Rectal smooth muscle tissue (tissue), 1 donor: ENCODE measurements at regions not wholly inside any gene's neighbourhood (a gene's known extent, or its start where the extent isn't known, plus 50 kb on each side); places are given as distances from the start of the nearest gene placed in this dataset.

ENCODE experiments used
- H3K27ac ChIP-seq: one replicate; pipeline ENCODE4 v1.7.0; 2013; ENCODE audit warnings: low read depth, low read length, inconsistent platforms
- H3K27me3 ChIP-seq: one replicate; pipeline ENCODE4 v1.7.0; 2013; ENCODE audit warnings: low read length; ENCODE audit not compliant: control insufficient read depth, insufficient read depth
- H3K36me3 ChIP-seq: one replicate; pipeline ENCODE4 v1.7.0; 2013; ENCODE audit warnings: low read length; ENCODE audit not compliant: control insufficient read depth, insufficient read depth
- H3K4me1 ChIP-seq: one replicate; pipeline ENCODE4 v1.7.0; 2013; ENCODE audit warnings: low read length; ENCODE audit not compliant: control insufficient read depth, insufficient read depth
- H3K4me3 ChIP-seq: one replicate; pipeline ENCODE4 v1.7.0; 2013; ENCODE audit warnings: low read length
- H3K9ac ChIP-seq: one replicate; pipeline ENCODE4 v1.7.0; 2013; ENCODE audit warnings: low read length

DNA sequence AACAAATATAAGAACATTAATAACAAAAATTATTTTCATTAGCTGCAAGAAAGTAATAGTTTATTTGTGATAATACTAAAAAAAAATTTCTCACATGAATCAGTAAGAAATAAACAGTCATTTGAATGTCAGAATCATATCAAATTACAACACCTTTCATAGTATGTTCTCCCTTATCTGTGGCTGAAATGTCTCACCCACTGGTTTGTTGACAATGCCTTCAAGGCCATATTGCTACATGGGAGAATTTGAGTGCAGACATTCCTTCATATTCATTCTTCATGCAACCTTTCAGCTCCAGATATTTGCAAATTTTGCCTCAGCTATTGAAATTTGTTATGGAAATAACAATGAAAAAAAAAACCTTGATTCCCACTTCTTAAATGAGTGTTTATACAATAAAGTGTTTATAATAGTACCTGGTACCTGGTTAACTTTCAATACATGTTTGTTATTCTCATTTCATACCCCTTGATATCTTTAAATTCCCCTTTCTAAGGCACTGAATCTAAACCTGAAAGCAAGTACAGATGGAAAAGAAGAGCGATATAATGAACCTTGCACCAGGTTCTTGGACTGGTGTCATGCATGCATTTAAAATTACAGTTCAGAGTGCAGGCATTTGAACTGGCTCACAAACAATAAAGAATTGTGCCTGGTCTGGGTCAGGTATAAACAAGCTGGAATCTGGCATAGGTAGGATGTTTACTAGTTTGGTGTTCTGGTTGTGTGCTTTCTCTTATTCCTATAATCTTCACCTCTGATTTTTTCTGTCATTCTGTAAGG lies 242.2 kb upstream of the ADGRL2 start:
- H3K36me3 ChIP-seq = no peaks in the 10 kb centered on the region
- H3K4me1 ChIP-seq = no peaks in the 10 kb centered on the region
- no peak overlapping the region for H3K4me3 ChIP-seq
- no peaks in the 10 kb centered on the region for H3K27me3 ChIP-seq
- no peak overlapping the region for H3K27ac ChIP-seq
- no peak overlapping the region for H3K9ac ChIP-seq

- H3K36me3 ChIP-seq = no peaks in the 10 kb centered on the region
- no peak overlapping the region for H3K27ac ChIP-seq
- H3K27me3 ChIP-seq = no peaks in the 10 kb centered on the region
- H3K9ac ChIP-seq = no peak overlapping the region
- no peak overlapping the region for H3K4me3 ChIP-seq
- no peaks in the 10 kb centered on the region for H3K4me1 ChIP-seq
Observed at GRCh38 chr1:81556968-81557367, 243.8 kb upstream of the ADGRL2 start.

DNA sequence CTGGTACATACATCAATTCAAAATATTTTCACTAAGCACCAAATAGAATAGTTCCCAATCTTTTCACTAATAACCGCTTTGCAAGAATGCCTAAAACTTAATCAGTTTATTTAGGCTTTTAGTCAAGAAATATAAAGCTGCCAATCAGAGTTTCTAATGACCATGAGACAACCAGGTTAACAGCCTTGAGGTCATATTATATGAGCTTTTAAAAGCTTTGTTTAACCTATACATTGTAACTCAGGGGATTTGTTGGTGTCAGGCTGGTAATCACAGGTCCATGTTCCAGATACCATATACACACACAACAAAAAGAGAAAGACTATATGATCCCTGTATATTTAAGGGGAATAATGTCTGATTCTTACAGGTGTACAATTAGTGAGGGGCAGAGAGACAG lies 246.2 kb upstream of the ADGRL2 start:
- Histone ChIP-seq H3K4me1 (no peaks in the 10 kb centered on the region), H3K9ac (no peak overlapping the region), H3K36me3 (no peaks in the 10 kb centered on the region), H3K4me3 (no peak overlapping the region), H3K27ac (no peak overlapping the region), H3K27me3 (no peaks in the 10 kb centered on the region)

DNA sequence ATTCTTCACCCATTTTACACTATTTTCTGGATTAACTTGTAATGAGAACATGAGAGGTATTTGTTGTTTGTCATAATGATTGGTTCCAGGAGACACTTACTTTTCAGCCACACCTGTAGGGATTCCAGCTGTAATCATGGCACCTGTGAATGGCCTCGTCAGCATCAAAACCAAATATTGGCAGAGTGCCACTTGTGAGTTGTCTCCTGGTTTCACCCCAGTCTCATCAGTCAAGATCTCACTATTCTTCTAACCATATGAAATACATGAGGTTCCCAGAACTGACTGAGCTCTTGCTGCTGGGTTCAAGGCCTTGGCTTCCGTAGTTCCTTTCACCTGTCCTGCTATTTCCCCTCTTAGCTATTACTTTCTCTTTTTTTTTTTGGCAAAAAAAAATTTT lies 246.6 kb upstream of the ADGRL2 start:
- H3K4me1 ChIP-seq = no peaks in the 10 kb centered on the region
- H3K36me3 ChIP-seq = no peaks in the 10 kb centered on the region
- H3K27me3 ChIP-seq = no peaks in the 10 kb centered on the region

DNA sequence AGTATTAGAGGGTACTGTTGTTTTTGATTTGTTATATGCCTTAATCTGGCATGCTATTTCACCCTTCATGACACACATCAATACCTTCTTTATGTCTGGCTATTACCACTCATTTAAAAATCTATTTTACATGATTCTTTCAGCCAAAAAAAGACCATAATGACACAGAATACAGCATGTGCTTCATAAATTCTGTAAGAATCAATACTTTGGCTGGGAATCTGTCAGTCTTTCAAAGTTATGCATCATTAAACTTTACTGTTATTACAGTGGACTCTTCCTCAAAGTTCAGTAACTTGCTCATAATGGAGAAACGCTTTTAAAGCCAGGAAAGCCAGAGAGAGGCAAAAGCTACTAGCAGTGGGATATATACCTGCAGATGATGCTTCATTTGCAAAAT lies 247.2 kb upstream of the ADGRL2 start:
- Histone ChIP-seq H3K36me3 (no peaks in the 10 kb centered on the region), H3K9ac (no peak overlapping the region), H3K27me3 (no peaks in the 10 kb centered on the region), H3K4me1 (no peaks in the 10 kb centered on the region), H3K4me3 (no peak overlapping the region), H3K27ac (no peak overlapping the region)

More for the DNA sequence above, 246.6 kb upstream of the ADGRL2 start:
- H3K4me3 ChIP-seq = no peak overlapping the region
- H3K27ac ChIP-seq = no peak overlapping the region
- no peak overlapping the region for H3K9ac ChIP-seq

- Histone ChIP-seq H3K27me3 (no peaks in the 10 kb centered on the region), H3K36me3 (no peaks in the 10 kb centered on the region), H3K4me3 (no peak overlapping the region), H3K4me1 (no peaks in the 10 kb centered on the region), H3K9ac (no peak overlapping the region), H3K27ac (no peak overlapping the region)
Observed at GRCh38 chr1:81551946-81552345, 248.8 kb upstream of the ADGRL2 start.

GRCh38 chr1:81550753-81551152 lies 250.0 kb upstream of the ADGRL2 start:
- Histone ChIP-seq H3K9ac (no peak overlapping the region), H3K27ac (no peak overlapping the region), H3K27me3 (no peaks in the 10 kb centered on the region), H3K4me1 (no peaks in the 10 kb centered on the region), H3K36me3 (no peaks in the 10 kb centered on the region), H3K4me3 (no peak overlapping the region)

- H3K27ac ChIP-seq = no peak overlapping the region
- no peaks in the 10 kb centered on the region for H3K36me3 ChIP-seq
- H3K4me1 ChIP-seq = no peaks in the 10 kb centered on the region
Observed at GRCh38 chr1:81549588-81550127, 251.1 kb upstream of the ADGRL2 start.

GRCh38 chr1:81548918-81549587 lies 251.7 kb upstream of the ADGRL2 start:
- Histone ChIP-seq H3K4me1 (no peaks in the 10 kb centered on the region), H3K27ac (no peak overlapping the region), H3K36me3 (no peaks in the 10 kb centered on the region), H3K27me3 (no peaks in the 10 kb centered on the region), H3K9ac (no peak overlapping the region), H3K4me3 (no peak overlapping the region)

More at GRCh38 chr1:81549588-81550127, 251.1 kb upstream of the ADGRL2 start:
- H3K4me3 ChIP-seq = no peak overlapping the region
- H3K27me3 ChIP-seq = no peaks in the 10 kb centered on the region
- no peak overlapping the region for H3K9ac ChIP-seq

DNA sequence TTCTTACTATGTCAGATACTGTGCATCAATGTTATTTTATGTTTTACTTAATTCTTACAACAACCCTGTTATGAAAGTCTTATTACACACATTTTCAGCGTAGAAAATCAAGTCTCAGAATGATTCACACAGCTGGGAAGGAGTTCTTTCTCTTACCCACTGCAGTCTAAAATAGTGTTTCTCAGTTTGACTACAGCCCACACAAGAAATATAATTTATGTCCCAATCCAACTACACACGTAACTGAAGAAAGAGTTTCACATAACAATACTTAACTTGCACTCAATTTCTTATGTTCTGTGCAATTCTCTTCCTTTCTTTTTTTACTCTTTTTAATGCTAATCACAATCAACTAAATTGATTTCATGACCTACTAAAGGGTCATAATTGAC lies 252.8 kb upstream of the ADGRL2 start:
- Histone ChIP-seq H3K27ac (no peak overlapping the region), H3K4me3 (no peak overlapping the region), H3K36me3 (no peaks in the 10 kb centered on the region), H3K27me3 (no peaks in the 10 kb centered on the region), H3K9ac (no peak overlapping the region), H3K4me1 (no peaks in the 10 kb centered on the region)

- no peak overlapping the region for H3K9ac ChIP-seq
- no peaks in the 10 kb centered on the region for H3K36me3 ChIP-seq
- no peaks in the 10 kb centered on the region for H3K4me1 ChIP-seq
- no peak overlapping the region for H3K27ac ChIP-seq
- H3K4me3 ChIP-seq = no peak overlapping the region
- no peaks in the 10 kb centered on the region for H3K27me3 ChIP-seq
Observed at GRCh38 chr1:81547261-81547911, 253.3 kb upstream of the ADGRL2 start.

- no peak overlapping the region for H3K27ac ChIP-seq
Observed at GRCh38 chr1:81545734-81546133, 255.0 kb upstream of the ADGRL2 start.

More at GRCh38 chr1:81545734-81546133, 255.0 kb upstream of the ADGRL2 start:
- H3K4me3 ChIP-seq = no peak overlapping the region
- H3K9ac ChIP-seq = no peak overlapping the region
- H3K36me3 ChIP-seq = no peaks in the 10 kb centered on the region
- H3K4me1 ChIP-seq = no peaks in the 10 kb centered on the region
- H3K27me3 ChIP-seq = no peaks in the 10 kb centered on the region
